Neural cell (in vitro differentiated cells): ENCODE measurements at regions not wholly inside any gene's neighbourhood (a gene's known extent, or its start where the extent isn't known, plus 50 kb on each side); places are given as distances from the start of the nearest gene placed in this dataset.
A peak's percentile ranks its signal among the peaks of the same experiment; 100 is the strongest.

ENCODE experiments used
- H2AFZ ChIP-seq: fragments of 200-600, 300-800 bp; sonication (generic), shearing (Covaris generic); 2 replicates; pipeline ENCODE4 v1.6.0; 2014; ENCODE audit warnings: low read depth, mild to moderate bottlenecking, antibody characterized with exemption, low read length, moderate library complexity
- H3F3A ChIP-seq: fragments of 200-600 bp; shearing (Covaris generic); 2 replicates; pipeline ENCODE4 v1.6.1; 2016; ENCODE audit warnings: mild to moderate bottlenecking, moderate library complexity, mixed read lengths, antibody characterized with exemption, low read length; ENCODE audit not compliant: insufficient read depth, poor library complexity, severe bottlenecking
- H3K27ac ChIP-seq: fragments of 200-600, 300-800 bp; sonication (generic), shearing (Covaris generic); 2 replicates; pipeline ENCODE4 v1.5.1; 2014; ENCODE audit warnings: mild to moderate bottlenecking, low read length, moderate library complexity
- H3K27me3 ChIP-seq: fragments of 300-800, 200-600 bp; sonication (generic), shearing (Covaris generic); 2 replicates; pipeline ENCODE4 v1.6.0; 2014; ENCODE audit warnings: mild to moderate bottlenecking, low read depth, low read length, moderate library complexity; ENCODE audit not compliant: insufficient read depth
- H3K36me3 ChIP-seq: fragments of 300-800, 200-600 bp; sonication (generic), shearing (Covaris generic); 2 replicates; pipeline ENCODE4 v1.5.1; 2014; ENCODE audit warnings: mild to moderate bottlenecking, antibody characterized with exemption, low read length, moderate library complexity; ENCODE audit not compliant: insufficient read depth
- H3K4me2 ChIP-seq: fragments of 300-800, 200-600 bp; sonication (generic), shearing (Covaris generic); 2 replicates; pipeline ENCODE4 v1.6.0; 2014; ENCODE audit warnings: mild to moderate bottlenecking, low read length
- H3K4me3 ChIP-seq: fragments of 300-800, 200-600 bp; sonication (generic), shearing (Covaris generic); 2 replicates; pipeline ENCODE4 v1.5.1; 2014; ENCODE audit warnings: mild to moderate bottlenecking, low read length, moderate library complexity
- H3K79me2 ChIP-seq: fragments of 200-600 bp; shearing (Covaris generic); replicated peaks from 2 replicates; pipeline ENCODE4 v1.6.0; 2014; ENCODE audit warnings: mild to moderate bottlenecking, low read length, moderate library complexity; ENCODE audit not compliant: insufficient read depth
- H3K9ac ChIP-seq: fragments of 300-800, 200-600 bp; sonication (generic), shearing (Covaris generic); 2 replicates; pipeline ENCODE4 v1.6.1; 2016; ENCODE audit warnings: mild to moderate bottlenecking, low read length, mixed read lengths
- H3K9me2 ChIP-seq: fragments of 200-600 bp; shearing (Covaris generic); 2 replicates; pipeline ENCODE4 v1.6.1; 2016; ENCODE audit warnings: mild to moderate bottlenecking, low read length, mixed read lengths; ENCODE audit not compliant: insufficient read depth
- H3K9me3 ChIP-seq: fragments of 200-600, 300-800 bp; sonication (generic), shearing (Covaris generic); 2 replicates; pipeline ENCODE4 v1.6.1; 2016; ENCODE audit warnings: mild to moderate bottlenecking, mixed run types, low read length, moderate library complexity, mixed read lengths
- H4K20me1 ChIP-seq: fragments of 200-600 bp; shearing (Covaris generic); 2 replicates; pipeline ENCODE4 v1.6.1; 2016; ENCODE audit warnings: mild to moderate bottlenecking, mixed run types; ENCODE audit not compliant: insufficient read depth
- CTCF ChIP-seq: fragments of 450-650 bp; IDR thresholded peaks from 2 replicates; pipeline ENCODE4 v1.5.1; 2014; ENCODE audit warnings: antibody characterized with exemption, mild to moderate bottlenecking, moderate library complexity; ENCODE audit not compliant: poor library complexity, severe bottlenecking
- EP300 ChIP-seq: fragments of 450-650 bp; conservative IDR thresholded peaks from 2 replicates; pipeline ENCODE4 v1.6.1; 2014; ENCODE audit warnings: antibody characterized with exemption, mild to moderate bottlenecking, moderate library complexity; ENCODE audit not compliant: poor library complexity, severe bottlenecking
- EZH2 ChIP-seq: fragments of 200-600, 300-800 bp; shearing (Covaris generic), sonication (generic); IDR thresholded peaks from 2 replicates; pipeline ENCODE4 v1.6.1; 2014; ENCODE audit warnings: antibody characterized with exemption, low read length, borderline replicate concordance, mild to moderate bottlenecking; ENCODE audit not compliant: insufficient read depth, poor library complexity, severe bottlenecking
- MXI1 ChIP-seq: fragments of 450-650 bp; conservative IDR thresholded peaks from 2 replicates; pipeline ENCODE4 v1.6.1; 2014; ENCODE audit warnings: antibody characterized with exemption, mild to moderate bottlenecking; ENCODE audit not compliant: poor library complexity, severe bottlenecking
- POLR2AphosphoS5 ChIP-seq: IDR thresholded peaks from 2 replicates; pipeline ENCODE4 v1.6.1; 2012
- RAD21 ChIP-seq: fragments of 450-650 bp; conservative IDR thresholded peaks from 2 replicates; pipeline ENCODE4 v1.6.1; 2014; ENCODE audit warnings: antibody characterized with exemption, mild to moderate bottlenecking, moderate library complexity
- REST ChIP-seq: IDR thresholded peaks from 2 replicates; pipeline ENCODE4 v1.6.1; 2012; ENCODE audit warnings: borderline replicate concordance
- SMC3 ChIP-seq: fragments of 450-650 bp; conservative IDR thresholded peaks from 2 replicates; pipeline ENCODE4 v1.6.1; 2014; ENCODE audit warnings: antibody characterized with exemption, mild to moderate bottlenecking, moderate library complexity; ENCODE audit not compliant: poor library complexity
- TAF1 ChIP-seq: IDR thresholded peaks from 2 replicates; pipeline ENCODE4 v1.6.1; 2012; ENCODE audit warnings: low read depth

- no peak overlapping the region for H3K4me2 ChIP-seq
- no peak overlapping the region for H2AFZ ChIP-seq
- H3F3A ChIP-seq: no peaks in the 10 kb centered on the region
- H3K9me2 ChIP-seq: no peaks in the 10 kb centered on the region
- H4K20me1 ChIP-seq: no peaks in the 10 kb centered on the region
- no peak overlapping the region for H3K9ac ChIP-seq
- no peak overlapping the region for H3K4me3 ChIP-seq
- no peak overlapping the region for H3K27ac ChIP-seq
- no peaks in the 10 kb centered on the region for H3K27me3 ChIP-seq
- TF ChIP-seq EP300 (no peak), RAD21 (no peak), EZH2 (no peak), SMC3 (no peak)
- no peaks in the 10 kb centered on the region for H3K79me2 ChIP-seq
- H3K9me3 ChIP-seq: no peaks in the 10 kb centered on the region
- no peaks in the 10 kb centered on the region for H3K36me3 ChIP-seq
Measured at GRCh38 chr9:27977931-27978330, 404.6 kb upstream of the C9orf72 start.

GRCh38 chr9:27985714-27986113 is 412.4 kb upstream of the C9orf72 start:
- Histone ChIP-seq H3K79me2 (no peaks in the 10 kb centered on the region), H3K9me2 (no peaks in the 10 kb centered on the region), H3K27me3 (no peaks in the 10 kb centered on the region), H4K20me1 (no peaks in the 10 kb centered on the region), H3K9me3 (no peaks in the 10 kb centered on the region), H3K36me3 (no peaks in the 10 kb centered on the region), H3K4me2 (no peak overlapping the region), H3K9ac (no peak overlapping the region), H3F3A (no peaks in the 10 kb centered on the region), H3K27ac (no peak overlapping the region), H3K4me3 (no peak overlapping the region), H2AFZ (no peak overlapping the region)
- TF ChIP-seq REST (peak; percentile 90), SMC3 (no peak), EP300 (peak; percentile 69), POLR2AphosphoS5 (peak; percentile 30), MXI1 (no peak), CTCF (no peak)

- TF ChIP-seq MXI1 (no peak), SMC3 (no peak), CTCF (no peak), TAF1 (no peak), RAD21 (no peak), POLR2AphosphoS5 (no peak), REST (no peak), EP300 (no peak)
- no peaks in the 10 kb centered on the region for H3K9me2 ChIP-seq
- no peaks in the 10 kb centered on the region for H3K36me3 ChIP-seq
- no peaks in the 10 kb centered on the region for H3K9me3 ChIP-seq
- H3K9ac ChIP-seq: no peak overlapping the region
- H3K4me2 ChIP-seq: no peak overlapping the region
- no peaks in the 10 kb centered on the region for H4K20me1 ChIP-seq
- H3K27me3 ChIP-seq: no peaks in the 10 kb centered on the region
- no peak overlapping the region for H3K4me3 ChIP-seq
- H3K79me2 ChIP-seq: no peaks in the 10 kb centered on the region
- no peaks in the 10 kb centered on the region for H3F3A ChIP-seq
- no peak overlapping the region for H3K27ac ChIP-seq
- H2AFZ ChIP-seq: no peak overlapping the region
Measured at GRCh38 chr9:27990524-27990923, 417.2 kb upstream of the C9orf72 start.
